ENCODE measurements at regions not wholly inside any gene's neighbourhood (a gene's known extent, or its start where the extent isn't known, plus 50 kb on each side); places are given as distances from the start of the nearest gene placed in this dataset.

DNA sequence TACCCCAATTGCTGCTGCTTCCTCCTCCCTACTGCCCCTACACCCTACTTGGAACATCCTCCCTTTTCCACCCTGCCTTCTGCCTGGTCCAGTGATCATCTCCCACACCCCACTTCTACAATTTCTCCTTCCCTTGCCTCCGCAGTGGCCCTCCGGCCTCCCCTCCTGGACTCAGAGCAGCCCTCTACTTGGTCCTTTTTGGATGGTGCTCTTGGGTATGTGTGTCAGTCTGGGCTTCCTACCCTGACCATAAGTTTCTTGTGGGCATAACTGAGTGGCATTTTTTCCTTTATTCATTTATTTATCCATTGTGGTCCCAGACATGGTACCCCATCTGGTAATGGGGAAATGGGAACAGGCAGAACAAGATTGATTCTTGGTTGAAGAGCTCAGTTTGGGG is 111.4 kb upstream of the NAV2 start:
- Histone ChIP-seq H3K9me3 (ENCODE audit: insufficient read depth, low read depth, low read length) (no peaks in the 10 kb centered on the region), H3K27me3 (ENCODE audit: insufficient read depth, low read length) (no peaks in the 10 kb centered on the region), H2AFZ (ENCODE audit: low read depth, low read length) (no peak overlapping the region), H3K36me3 (ENCODE audit: insufficient read depth, low read length) (no peaks in the 10 kb centered on the region), H3K4me3 (ENCODE audit: insufficient read depth, low read depth, low read length) (no peak overlapping the region), H3K27ac (ENCODE audit: low read depth, low read length) (no peak overlapping the region), H3K4me2 (ENCODE audit: low read length) (no peak overlapping the region), H3K4me1 (ENCODE audit: insufficient read depth, low read length) (peaks cover 24% of the 10 kb centered on the region), H3K79me2 (ENCODE audit: insufficient read depth, low read length) (no peaks in the 10 kb centered on the region), H4K20me1 (ENCODE audit: insufficient read depth, low read length) (no peaks in the 10 kb centered on the region), H3K9ac (ENCODE audit: low read length) (no peak overlapping the region)
- no peak overlapping the region for H3K27ac Mint-ChIP-seq (ENCODE audit: unreplicated experiment)
- H3K36me3 Mint-ChIP-seq (ENCODE audit: low read depth, unreplicated experiment), result no peaks in the 10 kb centered on the region
- DNase-seq (ENCODE audit: low read depth) (no peak), FAIRE-seq (no peak)
- peaks cover 23% of the 10 kb centered on the region for H3K27me3 Mint-ChIP-seq (ENCODE audit: low read depth, unreplicated experiment)
- peaks cover 16% of the 10 kb centered on the region for H3K9me3 Mint-ChIP-seq (ENCODE audit: unreplicated experiment)
- H3K4me1 Mint-ChIP-seq (ENCODE audit: low read depth, unreplicated experiment), result peaks cover 24% of the 10 kb centered on the region
- no peak overlapping the region for H3K4me3 Mint-ChIP-seq (ENCODE audit: unreplicated experiment)
- TF ChIP-seq, protein P1, sequence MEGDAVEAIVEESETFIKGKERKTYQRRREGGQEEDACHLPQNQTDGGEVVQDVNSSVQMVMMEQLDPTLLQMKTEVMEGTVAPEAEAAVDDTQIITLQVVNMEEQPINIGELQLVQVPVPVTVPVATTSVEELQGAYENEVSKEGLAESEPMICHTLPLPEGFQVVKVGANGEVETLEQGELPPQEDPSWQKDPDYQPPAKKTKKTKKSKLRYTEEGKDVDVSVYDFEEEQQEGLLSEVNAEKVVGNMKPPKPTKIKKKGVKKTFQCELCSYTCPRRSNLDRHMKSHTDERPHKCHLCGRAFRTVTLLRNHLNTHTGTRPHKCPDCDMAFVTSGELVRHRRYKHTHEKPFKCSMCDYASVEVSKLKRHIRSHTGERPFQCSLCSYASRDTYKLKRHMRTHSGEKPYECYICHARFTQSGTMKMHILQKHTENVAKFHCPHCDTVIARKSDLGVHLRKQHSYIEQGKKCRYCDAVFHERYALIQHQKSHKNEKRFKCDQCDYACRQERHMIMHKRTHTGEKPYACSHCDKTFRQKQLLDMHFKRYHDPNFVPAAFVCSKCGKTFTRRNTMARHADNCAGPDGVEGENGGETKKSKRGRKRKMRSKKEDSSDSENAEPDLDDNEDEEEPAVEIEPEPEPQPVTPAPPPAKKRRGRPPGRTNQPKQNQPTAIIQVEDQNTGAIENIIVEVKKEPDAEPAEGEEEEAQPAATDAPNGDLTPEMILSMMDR (IDR thresholded peaks at IDR 0.05; ENCODE audit: insufficient read depth, low read depth, low read length), result no peak
- TF ChIP-seq EZH2 (IDR thresholded peaks at IDR 0.05; ENCODE audit: insufficient read depth, low read length), result no peak

DNA sequence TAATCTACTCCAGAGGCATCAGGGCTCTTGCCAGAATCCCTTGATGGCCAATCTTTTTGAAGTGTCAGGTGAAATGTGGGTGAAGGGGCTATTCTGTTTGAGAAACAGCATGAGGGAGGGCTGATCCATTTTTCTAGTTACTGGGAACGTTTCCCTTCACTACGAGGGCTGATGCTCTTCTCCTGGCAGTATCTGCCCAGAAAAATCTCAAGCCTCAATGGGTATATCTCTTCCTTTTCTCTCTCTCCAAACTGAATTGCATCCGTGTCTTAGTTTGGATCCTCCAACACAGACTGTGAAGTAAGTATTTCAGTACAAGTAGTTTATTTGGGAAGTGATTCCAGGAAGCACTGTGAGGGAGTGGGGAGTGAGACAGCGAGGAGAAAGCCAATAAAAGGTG is 113.0 kb upstream of the NAV2 start:
- Histone ChIP-seq H3K27ac (ENCODE audit: low read depth, low read length) (no peak overlapping the region), H3K79me2 (ENCODE audit: insufficient read depth, low read length) (no peaks in the 10 kb centered on the region), H3K9me3 (ENCODE audit: insufficient read depth, low read depth, low read length) (no peaks in the 10 kb centered on the region), H3K4me3 (ENCODE audit: insufficient read depth, low read depth, low read length) (no peak overlapping the region), H3K9ac (ENCODE audit: low read length) (no peak overlapping the region), H3K4me1 (ENCODE audit: insufficient read depth, low read length) (peaks cover 27% of the 10 kb centered on the region), H2AFZ (ENCODE audit: low read depth, low read length) (no peak overlapping the region), H3K36me3 (ENCODE audit: insufficient read depth, low read length) (no peaks in the 10 kb centered on the region), H3K4me2 (ENCODE audit: low read length) (no peak overlapping the region), H3K27me3 (ENCODE audit: insufficient read depth, low read length) (no peaks in the 10 kb centered on the region), H4K20me1 (ENCODE audit: insufficient read depth, low read length) (no peaks in the 10 kb centered on the region)
- Mint-ChIP-seq H3K9me3 (ENCODE audit: unreplicated experiment) (peaks cover 16% of the 10 kb centered on the region), H3K4me1 (ENCODE audit: low read depth, unreplicated experiment) (peaks cover 29% of the 10 kb centered on the region), H3K27me3 (ENCODE audit: low read depth, unreplicated experiment) (peaks cover 20% of the 10 kb centered on the region), H3K36me3 (ENCODE audit: low read depth, unreplicated experiment) (no peaks in the 10 kb centered on the region), H3K27ac (ENCODE audit: unreplicated experiment) (no peak overlapping the region), H3K4me3 (ENCODE audit: unreplicated experiment) (no peak overlapping the region)
- FAIRE-seq (no peak), DNase-seq (ENCODE audit: low read depth) (no peak)
- TF ChIP-seq, protein P1 (IDR thresholded peaks at IDR 0.05; ENCODE audit: insufficient read depth, low read depth, low read length), result no peak
- TF ChIP-seq EZH2 (IDR thresholded peaks at IDR 0.05; ENCODE audit: insufficient read depth, low read length), result no peak

GRCh38 chr11:19598876-19599486 is 113.7 kb upstream of the NAV2 start:
- DNase-seq (ENCODE audit: low read depth) (no peak), FAIRE-seq (no peak)
- Mint-ChIP-seq H3K9me3 (ENCODE audit: unreplicated experiment) (peaks cover 13% of the 10 kb centered on the region), H3K27ac (ENCODE audit: unreplicated experiment) (peak overlapping the region; percentile 49), H3K4me1 (ENCODE audit: low read depth, unreplicated experiment) (peaks cover 29% of the 10 kb centered on the region), H3K27me3 (ENCODE audit: low read depth, unreplicated experiment) (peaks cover 20% of the 10 kb centered on the region), H3K36me3 (ENCODE audit: low read depth, unreplicated experiment) (no peaks in the 10 kb centered on the region), H3K4me3 (ENCODE audit: unreplicated experiment) (no peak overlapping the region)
- TF ChIP-seq, protein P1 (IDR thresholded peaks at IDR 0.05; ENCODE audit: insufficient read depth, low read depth, low read length), result no peak
- no peak for TF ChIP-seq EZH2 (IDR thresholded peaks at IDR 0.05; ENCODE audit: insufficient read depth, low read length)
- H3K4me1 ChIP-seq (ENCODE audit: insufficient read depth, low read length), result peaks cover 27% of the 10 kb centered on the region
- H4K20me1 ChIP-seq (ENCODE audit: insufficient read depth, low read length), result no peaks in the 10 kb centered on the region
- no peaks in the 10 kb centered on the region for H3K27me3 ChIP-seq (ENCODE audit: insufficient read depth, low read length)
- H3K4me2 ChIP-seq (ENCODE audit: low read length), result no peak overlapping the region
- H3K79me2 ChIP-seq (ENCODE audit: insufficient read depth, low read length), result no peaks in the 10 kb centered on the region
- no peak overlapping the region for H3K27ac ChIP-seq (ENCODE audit: low read depth, low read length)
- H3K9ac ChIP-seq (ENCODE audit: low read length), result no peak overlapping the region
- no peaks in the 10 kb centered on the region for H3K9me3 ChIP-seq (ENCODE audit: insufficient read depth, low read depth, low read length)
- H2AFZ ChIP-seq (ENCODE audit: low read depth, low read length), result no peak overlapping the region
- H3K4me3 ChIP-seq (ENCODE audit: insufficient read depth, low read depth, low read length), result no peak overlapping the region
- no peaks in the 10 kb centered on the region for H3K36me3 ChIP-seq (ENCODE audit: insufficient read depth, low read length)
